ENCODE measurements at regions not wholly inside any gene's neighbourhood (a gene's known extent, or its start where the extent isn't known, plus 50 kb on each side); places are given as distances from the start of the nearest gene placed in this dataset.

DNA sequence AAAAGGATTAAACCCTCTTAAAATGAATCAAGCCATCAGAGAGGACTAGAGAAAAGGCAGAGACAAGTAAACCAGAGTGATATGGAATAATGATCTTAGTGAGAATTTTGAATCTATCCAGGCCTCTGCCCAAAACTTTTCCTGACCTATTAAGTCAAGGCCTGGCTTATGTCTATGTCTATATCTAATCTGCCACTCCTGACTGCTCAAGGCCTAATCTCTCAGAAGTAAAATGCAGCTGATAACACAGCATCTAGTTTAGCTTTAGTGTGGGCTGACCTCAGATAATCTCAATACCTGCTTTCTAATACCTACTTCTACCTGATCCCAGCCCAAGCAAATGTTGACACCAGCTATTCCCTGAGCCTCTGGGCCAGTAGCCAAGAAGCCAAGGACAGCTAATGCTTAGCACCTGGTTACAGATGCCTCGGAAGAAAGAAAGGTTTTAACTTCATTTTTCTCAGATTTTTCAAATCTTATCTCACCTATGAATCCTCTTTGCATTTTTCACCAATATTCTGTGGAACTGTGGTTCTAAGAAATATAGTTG is 1472.5 kb upstream of the SEL1L start:
- TF ChIP-seq, protein P1, sequence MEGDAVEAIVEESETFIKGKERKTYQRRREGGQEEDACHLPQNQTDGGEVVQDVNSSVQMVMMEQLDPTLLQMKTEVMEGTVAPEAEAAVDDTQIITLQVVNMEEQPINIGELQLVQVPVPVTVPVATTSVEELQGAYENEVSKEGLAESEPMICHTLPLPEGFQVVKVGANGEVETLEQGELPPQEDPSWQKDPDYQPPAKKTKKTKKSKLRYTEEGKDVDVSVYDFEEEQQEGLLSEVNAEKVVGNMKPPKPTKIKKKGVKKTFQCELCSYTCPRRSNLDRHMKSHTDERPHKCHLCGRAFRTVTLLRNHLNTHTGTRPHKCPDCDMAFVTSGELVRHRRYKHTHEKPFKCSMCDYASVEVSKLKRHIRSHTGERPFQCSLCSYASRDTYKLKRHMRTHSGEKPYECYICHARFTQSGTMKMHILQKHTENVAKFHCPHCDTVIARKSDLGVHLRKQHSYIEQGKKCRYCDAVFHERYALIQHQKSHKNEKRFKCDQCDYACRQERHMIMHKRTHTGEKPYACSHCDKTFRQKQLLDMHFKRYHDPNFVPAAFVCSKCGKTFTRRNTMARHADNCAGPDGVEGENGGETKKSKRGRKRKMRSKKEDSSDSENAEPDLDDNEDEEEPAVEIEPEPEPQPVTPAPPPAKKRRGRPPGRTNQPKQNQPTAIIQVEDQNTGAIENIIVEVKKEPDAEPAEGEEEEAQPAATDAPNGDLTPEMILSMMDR (IDR thresholded peaks at IDR 0.05), result no peak
- TF ChIP-seq POLR2AphosphoS5 (IDR thresholded peaks at IDR 0.05; ENCODE audit: insufficient read depth in 1 of 2, low read depth in 1 of 2), result no peak

Measured in vagina (tissue), 2 donors.